Thymus (tissue), 11 donors: ENCODE measurements at regions not wholly inside any gene's neighbourhood (a gene's known extent, or its start where the extent isn't known, plus 50 kb on each side); places are given as distances from the start of the nearest gene placed in this dataset.
"Not testable (repeated sequence)": the region's sequence is repeated elsewhere in the genome, so short reads cannot be mapped to it uniquely, and the experiment has no call there.

Source experiments
- DNase-seq, 9 donors: peaks; one replicate each; pipeline ENCODE4 v3.0.0-alpha.2; 2013; ENCODE audit warnings: low spot score in 9 of 9, low read depth in 6 of 9, missing footprints in 1 of 9
- H3K27ac ChIP-seq, 2 donors: one replicate each; pipeline ENCODE4 v1.5.1; 2013; ENCODE audit warnings: control low read depth in 1 of 2, low read depth in 1 of 2, low read length in 1 of 2, mild to moderate bottlenecking in 1 of 2, moderate library complexity in 1 of 2
- H3K27me3 ChIP-seq, 2 donors: one replicate each; pipeline ENCODE4 v1.5.1; 2013; ENCODE audit warnings: low read length in 1 of 2; ENCODE audit not compliant: control insufficient read depth in 2 of 2, insufficient read depth in 1 of 2
- H3K36me3 ChIP-seq, 2 donors: one replicate each; pipeline ENCODE4 v1.5.1; 2013; ENCODE audit warnings: low read length in 1 of 2, mild to moderate bottlenecking in 1 of 2, moderate library complexity in 1 of 2; ENCODE audit not compliant: control insufficient read depth in 2 of 2, insufficient read depth in 2 of 2
- H3K4me1 ChIP-seq, 2 donors: one replicate each; pipeline ENCODE4 v1.5.1; 2013; ENCODE audit warnings: low read length in 2 of 2; ENCODE audit not compliant: control insufficient read depth in 2 of 2, insufficient read depth in 2 of 2
- H3K4me3 ChIP-seq, 2 donors: one replicate each; pipeline ENCODE4 v1.5.1; 2013; ENCODE audit warnings: low read length in 2 of 2, control low read depth in 1 of 2, mild to moderate bottlenecking in 1 of 2
- H3K9me3 ChIP-seq, 2 donors: one replicate each; pipeline ENCODE4 v1.5.1; 2013; ENCODE audit warnings: low read length in 1 of 2, mild to moderate bottlenecking in 1 of 2; ENCODE audit not compliant: control insufficient read depth in 2 of 2, insufficient read depth in 1 of 2
- WGBS: extraction: QIAGEN DNeasy Blood & Tissue Kit; methylation state at CpG from one replicate; pipeline ENCODE4 v1.1.7; 2013; 5-methylcytosine and 5-hydroxymethylcytosine counted together
- donor health status: healthy.

DNA sequence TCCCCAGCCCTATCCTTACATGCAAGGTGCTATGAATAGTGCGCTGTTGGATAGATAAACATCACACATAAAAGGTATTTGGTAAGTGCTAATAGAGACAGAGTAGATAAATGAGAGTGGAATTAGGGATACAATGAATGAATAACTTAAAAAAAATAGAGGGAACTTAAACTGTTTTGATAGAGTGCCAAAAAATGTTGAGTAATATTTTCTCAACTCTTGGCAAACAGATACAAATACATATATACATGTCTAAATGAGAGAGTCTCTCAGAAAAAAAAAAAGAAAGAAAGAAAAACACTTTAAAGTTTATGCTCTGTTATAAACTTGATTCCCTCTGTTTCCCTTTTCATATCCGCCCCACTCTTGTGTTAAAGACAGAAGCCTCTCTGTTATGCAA, 667.4 kb downstream of the ROBO2 start:
- DNase-seq: no peak
- Histone ChIP-seq H3K9me3 (no peaks in the 10 kb centered on the region), H3K36me3 (no peaks in the 10 kb centered on the region), H3K4me1 (no peaks in the 10 kb centered on the region), H3K27ac (no peak overlapping the region), H3K4me3 (no peak overlapping the region), H3K27me3 (no peaks in the 10 kb centered on the region)
- 83% methylated on average over 2 of the region's 2 CpGs for WGBS

DNA sequence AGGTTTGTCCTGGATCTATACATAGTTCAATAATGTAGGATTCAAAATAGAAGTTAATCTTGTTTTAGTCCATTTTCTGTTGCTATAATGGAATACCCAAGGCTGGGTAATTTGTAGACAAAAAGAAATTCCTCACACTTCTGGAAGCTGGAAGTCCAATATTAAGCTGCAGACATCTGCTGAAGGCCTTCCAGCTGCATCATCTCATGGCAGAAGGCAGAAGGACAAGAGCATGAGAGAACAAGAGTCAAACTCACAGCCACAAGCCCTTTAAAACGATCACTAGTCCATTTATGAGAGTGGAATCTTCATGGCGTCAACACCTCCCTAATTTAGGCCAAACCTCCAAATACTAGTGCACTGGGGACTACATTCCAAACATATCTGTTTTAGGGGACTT, 669.3 kb downstream of the ROBO2 start:
- Histone ChIP-seq H3K27me3 (no peaks in the 10 kb centered on the region), H3K9me3 (no peaks in the 10 kb centered on the region), H3K4me3 (no peak overlapping the region), H3K27ac (no peak overlapping the region), H3K36me3 (no peaks in the 10 kb centered on the region), H3K4me1 (no peaks in the 10 kb centered on the region)
- 92% methylated on average over 2 of the region's 2 CpGs for WGBS
- DNase-seq: no peak

DNA sequence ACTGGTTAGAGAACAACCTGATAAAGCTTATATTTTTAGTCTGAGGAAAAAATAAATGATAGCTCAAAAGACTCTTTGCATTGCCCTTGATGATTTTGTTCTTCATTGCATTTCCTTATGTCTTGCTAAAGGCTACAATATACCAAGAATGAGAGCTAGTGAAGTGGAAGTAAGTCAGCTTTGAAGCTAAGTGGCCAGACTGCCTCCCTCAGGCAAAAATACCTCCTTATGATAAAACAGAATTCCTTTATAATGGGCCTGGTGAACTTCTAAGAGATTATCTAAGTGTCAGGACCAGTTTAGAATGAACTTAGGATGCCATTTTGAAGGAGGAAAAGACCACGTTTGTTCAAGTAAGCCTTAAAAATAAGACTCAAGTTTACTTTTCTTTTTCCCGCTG, 678.4 kb downstream of the ROBO2 start:
- DNase-seq: no peak
- H3K4me1 ChIP-seq: no peaks in the 10 kb centered on the region
- WGBS: 45% methylated on average over 2 of the region's 2 CpGs
- H3K27me3 ChIP-seq: no peaks in the 10 kb centered on the region
- H3K27ac ChIP-seq: no peak overlapping the region
- H3K4me3 ChIP-seq: no peak overlapping the region
- H3K9me3 ChIP-seq: no peaks in the 10 kb centered on the region
- no peaks in the 10 kb centered on the region for H3K36me3 ChIP-seq

DNA sequence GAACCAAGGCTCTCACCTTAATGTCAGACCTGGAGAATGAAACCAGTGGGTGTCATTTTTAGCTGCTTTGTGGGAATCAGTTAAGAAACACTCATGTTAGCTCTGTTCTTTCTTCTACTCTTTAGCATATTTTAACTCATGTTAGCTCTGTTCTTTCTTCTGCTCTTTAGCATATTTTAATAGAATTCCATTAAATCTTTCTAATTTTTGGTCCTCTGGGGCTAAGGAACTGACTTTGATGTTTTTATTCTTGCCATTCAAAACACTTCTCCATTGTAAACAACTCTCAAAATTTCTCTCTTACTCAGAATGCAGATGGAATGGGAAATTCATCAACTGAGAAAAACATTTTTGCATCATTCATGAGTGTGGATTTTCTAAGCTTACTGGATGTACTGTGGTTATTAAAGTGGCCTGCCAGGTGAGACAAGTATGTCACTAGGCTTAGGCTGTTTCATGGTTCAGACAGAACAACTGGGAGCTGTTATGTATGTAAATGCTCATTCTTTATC, 680.6 kb downstream of the ROBO2 start:
- Histone ChIP-seq H3K27me3 (no peaks in the 10 kb centered on the region), H3K9me3 (no peaks in the 10 kb centered on the region), H3K4me3 (no peak overlapping the region), H3K4me1 (no peaks in the 10 kb centered on the region), H3K27ac (no peak overlapping the region), H3K36me3 (no peaks in the 10 kb centered on the region)
- no peak for DNase-seq

DNA sequence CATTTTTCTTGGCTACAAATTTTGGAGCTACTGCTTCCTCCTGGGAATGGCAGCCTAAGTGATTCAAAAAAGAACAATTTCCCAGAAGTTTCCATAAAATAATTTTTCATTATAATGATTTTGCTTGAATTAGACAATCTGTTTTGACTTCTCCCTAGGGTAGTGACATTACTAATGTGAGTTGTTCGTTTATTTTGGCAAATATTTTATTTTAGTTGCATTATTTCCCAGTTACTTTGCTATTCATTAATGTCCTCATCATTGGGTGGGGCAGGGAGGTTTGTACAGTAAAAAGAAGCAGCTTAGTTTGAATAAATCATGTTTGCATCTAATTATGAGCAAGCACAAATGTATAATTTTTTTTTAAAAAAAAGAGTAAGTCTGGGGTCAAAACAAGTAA, 686.6 kb downstream of the ROBO2 start:
- Histone ChIP-seq H3K36me3 (no peaks in the 10 kb centered on the region), H3K4me3 (no peak overlapping the region), H3K27ac (no peak overlapping the region), H3K27me3 (no peaks in the 10 kb centered on the region), H3K9me3 (no peaks in the 10 kb centered on the region), H3K4me1 (no peaks in the 10 kb centered on the region)
- 61% methylated on average over 1 of the region's 1 CpG for WGBS
- DNase-seq: no peak

DNA sequence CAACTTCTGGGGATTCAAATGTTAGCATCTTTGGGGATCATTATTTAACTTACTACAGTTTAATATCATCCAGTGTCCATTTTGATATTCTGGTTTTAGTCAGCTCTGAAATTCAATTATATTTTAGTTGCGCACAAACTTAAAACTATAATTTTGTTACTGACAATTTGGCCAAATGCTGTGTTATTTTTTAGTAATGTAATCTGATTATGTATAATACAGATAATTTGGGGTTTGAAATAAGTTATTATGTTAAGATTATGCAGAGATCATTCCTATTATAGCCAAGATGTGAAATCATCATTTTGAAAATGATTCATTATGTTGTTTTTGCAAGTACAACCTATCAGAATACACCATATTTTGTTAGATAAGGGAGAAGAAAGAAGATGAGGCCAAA, 706.1 kb downstream of the ROBO2 start:
- no peaks in the 10 kb centered on the region for H3K36me3 ChIP-seq
- H3K9me3 ChIP-seq: no peaks in the 10 kb centered on the region
- H3K4me3 ChIP-seq: no peak overlapping the region
- no peak overlapping the region for H3K27ac ChIP-seq
- no peaks in the 10 kb centered on the region for H3K4me1 ChIP-seq
- H3K27me3 ChIP-seq: no peaks in the 10 kb centered on the region
- DNase-seq: no peak
- WGBS: 98% methylated on average over 1 of the region's 1 CpG

DNA sequence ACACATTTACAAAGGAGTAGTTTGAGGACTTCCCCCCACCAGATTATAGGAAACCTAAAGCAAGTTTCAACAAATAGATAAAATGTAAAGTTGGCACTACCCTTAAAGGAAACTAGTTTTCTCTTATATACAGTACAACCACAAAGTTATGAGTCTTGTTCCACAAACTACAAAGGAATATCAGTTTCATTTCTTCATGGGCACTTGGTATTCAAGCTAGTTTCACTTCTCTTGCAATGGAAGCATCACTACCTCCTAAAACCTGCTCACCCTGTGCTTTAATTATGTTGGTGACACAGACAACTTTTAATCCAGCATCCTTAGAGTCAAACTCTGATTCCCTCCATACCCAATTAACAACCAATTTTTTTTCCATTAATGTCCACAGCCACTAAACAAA, 707.0 kb downstream of the ROBO2 start:
- Histone ChIP-seq H3K27ac (no peak overlapping the region), H3K27me3 (no peaks in the 10 kb centered on the region)
- DNase-seq: peak in 1 of 9 donors; percentile 9

DNA sequence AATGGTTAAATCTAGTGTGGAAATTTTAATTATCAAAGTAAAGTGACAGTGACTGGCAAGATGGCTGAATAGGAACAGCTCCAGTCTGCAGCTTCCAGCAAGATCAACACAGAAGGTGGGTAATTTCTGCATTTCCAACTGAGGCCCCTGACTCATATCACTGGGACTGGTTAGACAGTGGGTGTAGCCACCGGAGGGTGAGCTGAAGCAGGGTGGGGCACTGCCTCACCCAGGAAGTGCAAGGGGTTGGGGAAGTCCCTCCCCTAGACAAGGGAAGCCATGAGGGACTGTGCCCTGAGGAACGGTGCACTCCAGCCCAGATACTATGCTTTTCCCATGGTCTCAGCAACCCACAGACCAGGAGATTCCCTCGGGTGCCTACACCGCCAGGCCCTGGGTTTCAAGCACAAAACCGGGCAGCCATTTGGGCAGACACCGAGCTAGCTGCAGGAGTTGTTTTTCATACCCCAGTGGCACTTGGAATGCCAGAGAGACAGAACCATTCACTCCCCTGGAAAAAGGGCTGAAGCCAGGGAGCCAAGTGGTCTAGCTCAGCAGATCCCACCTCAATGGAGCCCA, 716.6 kb downstream of the ROBO2 start:
- H3K4me1 ChIP-seq, DNase-seq, H3K27ac ChIP-seq, H3K27me3 ChIP-seq, H3K4me3 ChIP-seq, H3K36me3 ChIP-seq: not testable (repeated sequence)
- peaks cover 0 to 12% of the 10 kb centered on the region in 2 donors for H3K9me3 ChIP-seq
- 94% methylated on average over 6 of the region's 6 CpGs for WGBS

More for the DNA sequence above, 707.0 kb downstream of the ROBO2 start:
- H3K36me3 ChIP-seq: no peaks in the 10 kb centered on the region
- H3K9me3 ChIP-seq: no peaks in the 10 kb centered on the region
- H3K4me3 ChIP-seq: no peak overlapping the region
- H3K4me1 ChIP-seq: no peaks in the 10 kb centered on the region

DNA sequence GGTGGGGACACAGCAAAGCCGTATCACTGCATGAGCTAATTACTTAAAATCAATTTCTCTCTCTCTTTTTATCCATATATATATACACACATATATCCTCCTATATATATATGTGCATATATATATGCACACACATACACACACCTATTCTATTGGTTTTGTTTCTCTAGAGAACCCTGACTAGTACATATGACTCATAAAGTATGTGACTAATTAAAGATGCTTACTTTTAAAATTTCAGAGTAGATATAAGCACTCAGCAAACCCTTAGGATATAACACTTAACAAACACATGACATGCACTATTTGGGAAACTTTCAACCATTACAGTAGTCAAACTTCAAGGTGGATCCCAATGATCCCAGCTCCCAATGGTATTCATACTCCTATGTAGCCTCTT, 732.6 kb downstream of the ROBO2 start:
- DNase-seq: no peak
- H3K36me3 ChIP-seq: no peaks in the 10 kb centered on the region
- no peaks in the 10 kb centered on the region for H3K4me1 ChIP-seq
- WGBS: 94% methylated on average over 1 of the region's 1 CpG
- no peaks in the 10 kb centered on the region for H3K9me3 ChIP-seq
- H3K27ac ChIP-seq: no peak overlapping the region
- no peaks in the 10 kb centered on the region for H3K27me3 ChIP-seq
- H3K4me3 ChIP-seq: no peak overlapping the region

DNA sequence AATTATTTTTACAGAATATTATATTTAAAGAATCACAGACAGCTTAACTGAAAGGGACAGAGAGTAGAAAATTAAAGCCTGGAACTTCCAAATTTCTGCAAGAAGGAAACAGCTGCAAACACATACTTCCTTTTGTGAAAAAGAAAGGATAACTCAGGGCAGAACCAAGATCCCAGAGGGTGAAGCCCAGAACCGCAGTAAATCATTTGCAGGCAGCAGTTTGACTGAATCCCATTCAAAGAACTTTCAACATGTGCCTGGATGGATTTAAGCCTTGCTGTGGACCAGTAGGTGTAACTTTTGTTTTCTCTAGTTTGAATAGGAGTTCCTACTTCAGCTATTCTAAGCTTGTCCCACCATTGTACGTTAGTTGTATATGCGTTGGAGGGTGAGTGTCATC, 733.2 kb downstream of the ROBO2 start:
- H3K9me3 ChIP-seq: no peaks in the 10 kb centered on the region
- H3K4me3 ChIP-seq: no peak overlapping the region
- H3K27ac ChIP-seq: no peak overlapping the region
- H3K36me3 ChIP-seq: no peaks in the 10 kb centered on the region
- H3K27me3 ChIP-seq: no peaks in the 10 kb centered on the region
- H3K4me1 ChIP-seq: no peaks in the 10 kb centered on the region
- WGBS: 92% methylated on average over 3 of the region's 3 CpGs
- no peak for DNase-seq
